B cell (primary cell): ENCODE measurements at regions not wholly inside any gene's neighbourhood (a gene's known extent, or its start where the extent isn't known, plus 50 kb on each side); places are given as distances from the start of the nearest gene placed in this dataset.

Source experiments
- ATAC-seq: fragments of 200-7000 bp; cut with Tn5 transposase; one replicate; pipeline ENCODE4 v1.10.0; 2021; ENCODE audit warnings: low read depth, mild to moderate bottlenecking, moderate number of reproducible peaks, moderate library complexity
- CTCF ChIA-PET: fragments of 350-600 bp; sonication (Branson Sonifier 250); formaldehyde crosslinking; loops from one replicate; lab custom pipeline; 2021; ENCODE audit warnings: antibody characterized with exemption, inconsistent platforms; lab: Charles Lee
- POLR2A ChIA-PET: fragments of 350-600 bp; sonication (Branson Sonifier 250); formaldehyde crosslinking; loops from one replicate; lab custom pipeline; 2021; ENCODE audit warnings: antibody characterized with exemption; lab: Charles Lee
- DNase-seq: peaks from one replicate; pipeline ENCODE4 v3.0.0; 2013
- H2AFZ ChIP-seq: 2 replicates; pipeline ENCODE4 v1.6.1; 2012; ENCODE audit warnings: mild to moderate bottlenecking, low read depth, low read length; ENCODE audit not compliant: insufficient read depth, poor library complexity, severe bottlenecking
- H3K27ac ChIP-seq, 2 donors: 1 replicate in 1 of 2; 2 replicates in 1 of 2; pipeline ENCODE4 v1.5.1; 2012 to 2013; ENCODE audit warnings: low read length in 2 of 2, mild to moderate bottlenecking in 2 of 2, moderate library complexity in 1 of 2
- H3K27me3 ChIP-seq, 4 experiments: fragments of 200-600 bp in 1 of 4; sonication (generic) in 1 of 4; replicated peaks in 1 of 4; 1 replicate in 2 of 4; 2 replicates in 2 of 4; pipeline versions ENCODE4 v1.6.1 to v1.7.0; 2013 to 2016; ENCODE audit warnings: low read length in 3 of 4, mild to moderate bottlenecking in 2 of 4, mixed read lengths in 1 of 4, moderate library complexity in 1 of 4; ENCODE audit not compliant: insufficient read depth in 4 of 4, control insufficient read depth in 3 of 4; ENCODE audit errors: control extremely low read depth in 1 of 4
- H3K36me3 ChIP-seq, 2 experiments: replicated peaks in 1 of 2; 1 replicate in 1 of 2; 2 replicates in 1 of 2; pipeline versions ENCODE4 v1.6.1 to v1.7.1; 2013; ENCODE audit warnings: low read length in 1 of 2; ENCODE audit not compliant: insufficient read depth in 2 of 2, control insufficient read depth in 1 of 2; ENCODE audit errors: control extremely low read depth in 1 of 2, extremely low read depth in 1 of 2
- H3K4me1 ChIP-seq, 2 donors: fragments of 200-600 bp in 1 of 2; sonication (generic) in 1 of 2; 1 replicate in 1 of 2; 2 replicates in 1 of 2; pipeline versions ENCODE4 v1.5.1 to v1.6.1; 2013 to 2017; ENCODE audit warnings: low read length in 2 of 2; ENCODE audit not compliant: control insufficient read depth in 2 of 2, insufficient read depth in 2 of 2
- H3K4me2 ChIP-seq: replicated peaks from 2 replicates; pipeline ENCODE3; 2012; ENCODE audit warnings: mild to moderate bottlenecking, low read depth, low read length; ENCODE audit not compliant: poor library complexity, severe bottlenecking
- H3K4me3 ChIP-seq, 5 experiments: fragments of 200-600 bp in 1 of 5; sonication (generic) in 1 of 5; 1 replicate in 3 of 5; 2 replicates in 2 of 5; pipeline versions ENCODE4 v1.5.1 to v1.7.0; 2011 to 2016; ENCODE audit warnings: low read length in 4 of 5, mild to moderate bottlenecking in 4 of 5, low read depth in 2 of 5, control low read depth in 1 of 5, moderate library complexity in 1 of 5; ENCODE audit not compliant: insufficient read depth in 1 of 5; ENCODE audit errors: control extremely low read depth in 1 of 5, extremely low read depth in 1 of 5
- H3K79me2 ChIP-seq: fragments of 200-600 bp; sonication (generic); one replicate; pipeline ENCODE4 v1.6.0; 2016; ENCODE audit warnings: low read length; ENCODE audit not compliant: control insufficient read depth, insufficient read depth
- H3K9ac ChIP-seq: fragments of 200-600 bp; sonication (generic); 2 replicates; pipeline ENCODE4 v1.6.1; 2017; ENCODE audit warnings: mild to moderate bottlenecking, low read length, moderate library complexity
- H3K9me3 ChIP-seq, 3 donors: one replicate each; pipeline versions ENCODE4 v1.6.1 to v1.7.1; 2013; ENCODE audit warnings: low read length in 2 of 3; ENCODE audit not compliant: control insufficient read depth in 2 of 3, insufficient read depth in 1 of 3; ENCODE audit errors: control extremely low read depth in 1 of 3
- H4K20me1 ChIP-seq: 2 replicates; pipeline ENCODE4 v1.6.0; 2012; ENCODE audit warnings: mild to moderate bottlenecking, low read length; ENCODE audit not compliant: insufficient read depth, control insufficient read depth, poor library complexity, severe bottlenecking
- H3K27ac Mint-ChIP-seq: one replicate; pipeline ENCODE4 v1.8.0; 2021; ENCODE audit warnings: mixed read lengths
- H3K27me3 Mint-ChIP-seq: one replicate; pipeline ENCODE4 v1.8.0; 2021; ENCODE audit warnings: mixed read lengths
- H3K4me1 Mint-ChIP-seq: one replicate; pipeline ENCODE4 v1.8.0; 2021; ENCODE audit warnings: mixed read lengths
- H3K4me3 Mint-ChIP-seq: one replicate; pipeline ENCODE4 v1.8.0; 2021; ENCODE audit warnings: mixed read lengths
- H3K9me3 Mint-ChIP-seq: one replicate; pipeline ENCODE4 v1.8.0; 2022; ENCODE audit warnings: mixed read lengths; ENCODE audit not compliant: insufficient read depth
- CTCF ChIP-seq: fragments of 200-600 bp; IDR thresholded peaks from one replicate; pipeline ENCODE4 v1.8.0; 2022; ENCODE audit warnings: antibody characterized with exemption, mild to moderate bottlenecking
- EZH2 ChIP-seq: IDR thresholded peaks from 2 replicates; pipeline ENCODE4 v1.6.1; 2012; ENCODE audit warnings: borderline replicate concordance, low read depth, mild to moderate bottlenecking, moderate library complexity, low read length; ENCODE audit not compliant: insufficient read depth, poor library complexity, severe bottlenecking
- WGBS: methylation state at CpG from one replicate; pipeline ENCODE4 v1.1.5; 2013; ENCODE audit warnings: missing lambda C conversion rate; ENCODE audit not compliant: insufficient coverage; 5-methylcytosine and 5-hydroxymethylcytosine counted together
- intact Hi-C: fragments of 100-400 bp; cut with micrococcal nuclease; formaldehyde crosslinking; loops from one replicate; pipeline ENCODE4 v1.10.0; 2022

GRCh38 chr5:126300293-126300692 lies 122.9 kb upstream of the GRAMD2B start:
- DNase-seq (no peak), ATAC-seq (no peak)
- intact Hi-C loops, result no loop called here
- Mint-ChIP-seq H3K27ac (no peak overlapping the region), H3K27me3 (peaks cover 25% of the 10 kb centered on the region), H3K4me3 (no peak overlapping the region), H3K9me3 (peaks cover 4% of the 10 kb centered on the region), H3K4me1 (no peaks in the 10 kb centered on the region)
- H3K27ac ChIP-seq, result no peak overlapping the region
- H3K27me3 ChIP-seq, result no peaks in the 10 kb centered on the region
- no peaks in the 10 kb centered on the region for H3K79me2 ChIP-seq
- 100% methylated on average over 2 of the region's 3 CpGs for WGBS
- no peak overlapping the region for H2AFZ ChIP-seq
- ChIA-PET CTCF (no interaction called here), POLR2A (no interaction called here)
- H3K9ac ChIP-seq, result no peak overlapping the region
- no peaks in the 10 kb centered on the region for H4K20me1 ChIP-seq
- no peak overlapping the region for H3K4me2 ChIP-seq
- no peak overlapping the region for H3K4me3 ChIP-seq
- TF ChIP-seq EZH2 (no peak), CTCF (no peak)
- H3K4me1 ChIP-seq, result no peaks in the 10 kb centered on the region
- H3K36me3 ChIP-seq, result no peaks in the 10 kb centered on the region
- no peaks in the 10 kb centered on the region for H3K9me3 ChIP-seq

- no peaks in the 10 kb centered on the region for H3K79me2 ChIP-seq
- H3K9me3 ChIP-seq, result no peaks in the 10 kb centered on the region
- ATAC-seq (no peak), DNase-seq (no peak)
- intact Hi-C loops, result no loop called here
- Mint-ChIP-seq H3K27me3 (peaks cover 27% of the 10 kb centered on the region), H3K27ac (no peak overlapping the region), H3K9me3 (peaks cover 2% of the 10 kb centered on the region), H3K4me3 (no peak overlapping the region), H3K4me1 (no peaks in the 10 kb centered on the region)
- no peak overlapping the region for H2AFZ ChIP-seq
- TF ChIP-seq EZH2, result no peak
- no peak for TF ChIP-seq CTCF
- H3K4me2 ChIP-seq, result no peak overlapping the region
- H3K4me3 ChIP-seq, result no peak overlapping the region
- H3K36me3 ChIP-seq, result no peaks in the 10 kb centered on the region
- POLR2A ChIA-PET, result no interaction called here
- CTCF ChIA-PET, result no interaction called here
- H3K4me1 ChIP-seq, result no peaks in the 10 kb centered on the region
- no peaks in the 10 kb centered on the region for H3K27me3 ChIP-seq
- no peak overlapping the region for H3K9ac ChIP-seq
- no peaks in the 10 kb centered on the region for H4K20me1 ChIP-seq
- 100% methylated on average over 1 of the region's 3 CpGs for WGBS
- H3K27ac ChIP-seq, result no peak overlapping the region
Measured at GRCh38 chr5:126301056-126301455, 122.2 kb upstream of the GRAMD2B start.
